SKM-1 (cell line): ENCODE measurements at regions not wholly inside any gene's neighbourhood (a gene's known extent, or its start where the extent isn't known, plus 50 kb on each side); places are given as distances from the start of the nearest gene placed in this dataset.
A peak's percentile ranks its signal among the peaks of the same experiment; 100 is the strongest.

ENCODE experiments used
- DNase-seq: peaks from one replicate; lab custom pipeline; 2025; ENCODE audit not compliant: unreplicated experiment; lab: John Stamatoyannopoulos, UW

DNA sequence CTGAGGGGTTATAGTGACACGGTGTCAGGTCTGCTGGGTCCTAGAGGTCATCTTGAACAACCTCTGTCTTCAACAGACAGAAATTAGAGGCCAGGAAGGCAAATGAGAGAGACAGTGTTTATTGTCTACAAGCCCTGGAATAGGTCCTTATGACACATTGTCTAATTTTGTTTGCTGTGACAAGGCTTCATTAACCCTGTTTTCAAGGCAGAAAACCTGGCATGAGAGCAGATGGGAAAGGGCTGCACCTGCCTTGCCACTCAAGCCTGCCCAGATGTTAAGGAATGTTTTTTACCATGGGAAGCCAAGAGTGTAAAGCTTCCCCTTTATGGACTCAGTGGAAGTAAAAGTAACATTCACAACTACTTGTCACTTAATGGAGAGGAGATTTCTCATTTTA is 275.3 kb downstream of the KCNS3 start:
- DNase-seq = no peak

DNA sequence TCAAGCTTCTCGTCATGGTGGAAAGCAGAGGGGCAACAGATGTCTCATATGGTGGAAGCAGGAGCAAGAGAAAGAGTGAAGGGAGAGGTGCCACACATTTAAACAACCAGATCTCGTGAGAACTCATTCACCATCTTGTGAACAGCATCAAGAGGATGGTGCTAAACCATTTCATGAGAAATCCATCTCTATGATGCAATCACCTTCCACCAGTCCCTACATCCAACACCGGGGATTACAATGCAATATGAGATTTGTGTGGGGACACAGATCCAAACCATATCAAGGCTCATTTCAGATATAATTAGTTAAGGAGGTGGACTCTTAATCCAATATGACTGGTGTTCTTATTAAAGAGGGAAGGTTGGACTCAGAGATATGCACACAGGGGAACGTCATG is 272.8 kb downstream of the KCNS3 start:
- no peak for DNase-seq

DNA sequence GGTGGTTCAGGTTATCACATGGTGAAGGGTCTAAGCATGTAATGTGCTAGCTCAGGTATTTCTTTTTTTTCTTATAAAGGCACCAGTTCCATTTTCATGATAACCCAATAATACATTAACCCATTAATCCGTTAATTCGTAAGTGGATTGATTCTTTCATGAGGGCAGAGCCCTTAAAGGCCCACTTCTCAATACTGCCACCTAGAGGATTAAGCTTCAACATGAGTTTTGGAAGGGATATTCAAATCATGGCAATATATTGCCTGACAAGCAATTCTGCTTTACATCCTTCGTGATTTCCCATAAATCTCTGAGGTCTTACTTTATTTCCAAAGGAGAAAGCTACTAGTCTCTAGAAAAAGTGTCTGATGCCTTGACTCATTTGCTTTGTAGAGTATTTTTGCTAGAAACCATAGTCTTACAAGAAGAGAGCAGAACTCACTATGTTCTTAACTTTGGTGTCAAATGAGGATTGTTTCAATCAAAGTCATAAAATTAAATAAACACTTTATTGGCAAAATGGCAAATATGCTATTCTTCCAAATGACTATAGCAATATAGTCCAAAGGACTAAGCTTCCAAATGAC is 271.3 kb downstream of the KCNS3 start:
- DNase-seq = peak; percentile 18

DNA sequence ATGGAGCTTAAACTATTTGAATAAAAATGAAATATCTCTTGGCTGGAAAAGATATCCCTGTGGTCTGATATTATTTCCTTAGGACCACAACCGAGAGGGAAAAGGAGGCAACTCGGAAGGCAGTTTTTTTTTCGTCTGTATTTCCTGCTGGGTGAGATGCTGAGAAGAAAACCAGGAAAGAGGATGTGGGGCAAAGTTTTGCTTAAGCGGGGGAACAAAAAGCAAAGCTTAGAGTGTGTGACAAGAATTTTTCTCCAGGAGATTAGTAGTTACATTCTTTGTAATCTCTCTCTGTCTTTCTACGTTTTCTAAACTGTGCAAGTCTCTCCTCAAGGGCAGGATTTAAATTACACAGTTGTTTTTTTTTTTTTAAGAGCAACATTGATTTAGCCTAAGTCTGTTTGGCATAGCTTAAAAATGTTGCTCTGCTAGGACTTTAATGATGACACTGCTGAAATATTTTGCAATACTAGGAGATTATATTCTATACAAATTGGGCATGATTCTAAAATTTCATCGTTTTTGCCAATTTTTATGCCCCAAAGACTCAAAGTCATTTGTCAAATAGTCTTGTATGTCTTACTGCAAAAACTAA is 258.5 kb downstream of the KCNS3 start:
- no peak for DNase-seq

DNA sequence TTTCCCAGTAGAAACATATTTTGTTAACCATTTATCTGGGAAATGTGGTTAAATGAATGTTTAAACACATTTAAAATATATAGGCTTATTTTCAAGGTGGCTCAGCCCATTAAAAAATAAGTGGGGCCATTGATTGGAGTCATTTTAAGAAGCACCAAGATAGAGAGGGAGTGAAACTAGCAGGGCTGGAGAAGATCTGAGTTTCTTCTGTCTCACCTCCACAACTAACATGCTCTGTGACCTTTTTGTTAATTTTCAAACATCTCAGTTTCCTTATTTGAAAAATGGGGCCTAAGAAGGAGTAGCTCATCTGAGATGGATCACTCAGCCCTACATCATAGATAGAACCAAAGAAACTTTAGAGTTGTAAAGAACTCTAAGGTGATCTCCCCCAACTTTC is 254.8 kb downstream of the KCNS3 start:
- no peak for DNase-seq

DNA sequence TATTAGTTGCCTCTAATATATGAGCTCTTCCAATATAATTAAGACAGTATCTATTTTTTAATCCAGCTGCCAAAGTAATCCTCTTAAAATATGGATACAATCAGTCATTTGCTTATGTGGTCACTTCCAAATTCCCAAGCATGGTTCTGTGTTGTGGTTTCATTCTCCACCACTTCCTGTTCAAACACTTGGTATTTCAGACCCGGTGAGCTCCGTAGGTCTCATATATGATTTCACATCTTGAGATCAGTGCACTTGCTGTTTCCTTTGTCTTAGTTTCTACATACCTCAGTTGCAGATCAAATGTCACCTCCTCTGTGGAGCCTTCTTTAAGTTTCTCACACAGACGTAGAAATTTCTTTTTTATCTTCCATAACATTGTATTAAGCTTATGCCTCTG is 254.2 kb downstream of the KCNS3 start:
- DNase-seq = peak; percentile 13

DNA sequence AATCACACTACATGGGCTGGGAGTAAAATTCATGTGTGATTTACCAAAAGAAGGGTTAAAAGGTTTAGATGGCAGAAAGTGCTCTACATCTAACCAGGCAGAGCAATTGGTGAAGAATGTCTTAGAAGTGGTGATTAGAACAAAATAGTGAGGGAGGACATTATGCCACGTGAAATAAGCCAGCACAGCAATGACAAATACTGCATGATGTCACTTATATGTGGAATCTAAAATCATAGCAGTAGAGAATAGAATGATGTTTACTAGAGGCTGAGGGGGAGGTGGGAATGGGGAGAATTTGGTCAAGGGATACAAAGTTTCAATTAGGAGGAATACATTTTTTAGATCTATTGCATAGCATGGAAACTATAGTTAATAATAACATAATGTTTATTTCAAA is 253.3 kb downstream of the KCNS3 start:
- no peak for DNase-seq

DNA sequence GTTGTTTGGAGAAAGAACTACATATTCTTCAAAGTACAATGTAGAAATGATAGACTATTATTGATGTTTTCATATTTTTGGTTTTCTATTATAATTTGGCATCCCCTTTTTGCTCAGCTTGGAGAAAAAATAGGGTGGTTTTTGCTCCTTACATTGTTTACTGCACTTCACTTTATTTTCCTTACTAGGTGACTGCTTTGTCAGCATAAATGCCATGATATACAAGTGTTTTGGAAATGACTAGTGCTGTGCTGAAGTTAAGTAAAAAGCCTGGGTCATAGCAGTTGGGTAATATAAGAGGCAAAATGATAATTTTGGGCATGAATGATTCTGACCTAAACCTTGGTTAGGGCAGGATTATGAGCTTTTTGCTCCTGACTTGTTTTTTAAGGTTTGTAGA is 250.9 kb downstream of the KCNS3 start:
- DNase-seq = no peak

DNA sequence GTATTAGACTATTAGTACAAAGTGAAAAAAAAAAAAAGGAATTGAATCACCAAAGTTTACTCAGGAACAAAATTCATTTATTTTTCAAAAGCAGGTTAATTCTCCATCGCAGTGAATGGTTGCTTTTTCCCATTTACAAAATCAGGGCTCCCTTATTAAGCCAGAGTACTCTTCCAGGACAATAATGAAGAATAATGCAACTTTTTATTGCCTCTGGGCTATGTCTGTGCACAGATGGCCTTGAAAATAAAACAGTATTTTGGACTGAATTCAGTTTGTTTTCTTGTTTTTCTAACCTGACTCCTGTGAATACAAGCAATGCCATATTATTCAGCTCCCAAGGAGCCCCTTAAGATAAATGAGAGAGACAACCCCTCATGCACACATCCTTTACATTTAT is 246.8 kb downstream of the KCNS3 start:
- DNase-seq = no peak

DNA sequence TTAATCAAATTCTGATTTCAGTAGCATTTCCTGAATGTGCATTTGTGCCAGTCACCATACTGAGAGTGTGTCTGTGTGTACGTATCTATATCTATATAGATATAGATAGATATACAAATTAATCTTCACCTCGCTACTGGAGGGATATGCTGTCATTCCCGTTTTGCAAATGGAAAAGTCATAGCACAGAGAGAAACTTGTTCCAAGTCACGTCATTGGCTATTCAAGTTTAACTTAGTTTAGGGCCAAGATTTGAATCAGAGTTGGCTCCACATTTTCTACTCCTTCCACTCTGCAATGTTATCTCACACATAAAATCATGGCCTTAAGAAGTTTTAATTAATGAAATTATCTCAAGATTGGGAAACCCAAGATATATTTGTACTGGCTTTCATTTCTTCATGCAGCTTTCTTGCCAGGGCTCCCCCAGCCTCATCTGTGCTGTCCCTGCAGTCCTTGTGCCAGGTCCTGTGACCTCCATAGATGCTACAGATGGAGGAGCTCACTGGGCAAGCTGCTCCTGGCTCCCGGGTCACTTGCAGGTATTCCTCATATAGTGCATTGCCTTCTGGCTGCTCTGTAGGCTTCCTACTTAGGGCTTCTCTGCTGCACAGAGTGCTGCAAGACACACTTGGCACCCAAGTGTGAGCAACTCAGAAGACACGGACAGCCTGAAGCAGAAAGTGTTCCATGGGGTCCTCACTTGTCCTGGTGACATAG is 245.8 kb downstream of the KCNS3 start:
- no peak for DNase-seq

DNA sequence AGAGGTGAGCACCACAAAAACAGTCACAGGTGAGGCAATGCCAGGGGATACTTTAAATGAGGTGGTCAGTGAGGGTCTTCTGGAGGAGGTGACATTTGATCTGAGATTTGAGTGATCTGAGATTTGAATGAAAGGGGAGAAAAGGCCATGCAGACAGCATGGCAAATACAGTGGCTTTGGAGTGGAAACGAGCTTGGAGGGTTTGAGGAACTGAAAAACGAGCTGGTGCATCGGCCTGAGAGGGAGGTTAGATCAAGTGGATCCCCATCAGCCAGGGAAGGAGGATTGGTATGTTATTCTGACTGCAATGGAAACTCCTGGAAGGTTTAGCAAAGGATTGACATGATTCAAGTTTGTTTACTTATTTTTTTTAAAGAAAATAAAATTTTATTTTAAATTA is 245.1 kb downstream of the KCNS3 start:
- no peak for DNase-seq

DNA sequence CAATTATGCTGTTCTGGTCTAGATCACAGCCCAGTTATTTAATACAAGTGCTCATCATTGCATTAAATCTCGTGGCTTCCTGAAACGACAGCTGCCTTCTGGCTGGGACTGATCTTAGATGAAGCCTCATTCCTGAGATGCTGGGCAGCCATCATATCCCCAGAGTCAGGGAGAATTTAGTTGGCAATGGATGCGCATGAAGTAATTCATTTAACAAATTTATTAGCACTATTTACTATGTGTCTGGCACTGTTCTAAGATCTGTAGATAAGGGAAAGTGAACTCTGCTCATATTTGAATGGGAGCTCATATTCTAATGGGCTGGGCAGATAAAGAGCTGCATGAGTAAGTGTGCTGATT is 244.7 kb downstream of the KCNS3 start:
- no peak for DNase-seq

DNA sequence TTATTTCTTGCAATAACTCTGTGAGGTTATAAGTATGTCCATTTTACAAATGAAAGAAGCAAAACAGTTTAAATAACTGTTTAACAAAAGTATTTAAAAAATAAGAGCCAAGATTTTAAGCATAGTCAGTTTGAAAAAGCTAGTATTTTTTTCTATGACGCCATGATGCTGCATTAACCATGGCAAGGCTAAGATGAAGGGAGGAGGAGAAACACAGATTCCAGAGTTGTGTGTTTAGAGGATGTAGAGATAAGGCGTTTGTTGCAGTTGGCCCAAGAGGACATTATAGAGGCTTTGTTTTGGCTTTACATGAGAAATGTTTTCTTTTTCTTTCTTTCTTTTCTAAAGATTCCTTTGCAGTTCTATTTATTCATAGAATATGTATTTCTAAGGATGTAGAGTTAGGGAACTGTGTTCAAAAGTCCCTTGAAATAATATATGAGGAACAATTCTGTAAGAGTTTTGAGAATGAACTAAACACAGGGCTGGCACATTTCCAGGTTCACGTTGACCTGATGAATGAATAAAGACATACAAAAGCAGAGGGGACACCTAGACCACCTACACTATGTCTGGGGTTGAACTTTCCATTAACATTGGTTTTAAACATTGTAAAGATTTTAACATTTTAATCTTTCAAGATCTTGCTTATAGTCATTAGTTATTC is 244.2 kb downstream of the KCNS3 start:
- no peak for DNase-seq

DNA sequence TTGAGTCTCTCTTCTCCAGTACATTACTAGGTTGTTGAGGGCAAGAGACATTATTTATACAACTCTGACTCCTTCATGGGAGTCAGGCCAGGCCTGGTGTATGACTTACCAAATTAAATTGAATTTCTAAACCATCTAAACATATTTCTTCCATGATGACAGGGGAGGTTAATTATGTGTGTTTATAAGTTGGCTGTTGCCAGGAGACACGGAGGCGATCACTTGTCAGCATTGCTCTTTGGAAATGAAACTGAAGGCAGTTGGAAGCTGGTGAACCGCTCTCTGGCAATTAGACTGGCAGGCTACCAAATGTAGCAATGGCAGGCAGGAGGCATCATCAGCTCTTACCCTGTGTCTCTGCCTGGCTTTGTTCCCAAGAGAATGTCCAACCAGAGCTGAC is 241.4 kb downstream of the KCNS3 start:
- DNase-seq = no peak

DNA sequence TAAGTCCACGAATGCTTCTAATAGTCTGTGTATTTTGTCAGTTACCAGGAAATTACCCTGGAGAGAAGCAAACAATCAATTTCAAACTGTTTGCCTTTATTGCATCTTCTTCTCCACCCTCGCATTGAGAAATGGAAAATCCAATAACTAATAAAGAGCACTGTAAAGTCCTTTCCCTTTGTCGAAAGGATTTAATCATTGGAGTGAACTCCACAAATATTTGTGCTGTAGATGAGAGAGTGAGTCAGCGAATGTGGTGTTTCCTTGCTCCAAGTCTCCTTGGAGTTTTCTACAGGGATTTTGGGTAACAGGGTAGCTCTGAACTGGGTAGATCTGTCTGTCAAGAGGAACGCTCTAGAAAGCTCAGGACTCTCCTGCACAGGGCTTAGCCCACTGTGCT is 240.2 kb downstream of the KCNS3 start:
- DNase-seq = no peak

DNA sequence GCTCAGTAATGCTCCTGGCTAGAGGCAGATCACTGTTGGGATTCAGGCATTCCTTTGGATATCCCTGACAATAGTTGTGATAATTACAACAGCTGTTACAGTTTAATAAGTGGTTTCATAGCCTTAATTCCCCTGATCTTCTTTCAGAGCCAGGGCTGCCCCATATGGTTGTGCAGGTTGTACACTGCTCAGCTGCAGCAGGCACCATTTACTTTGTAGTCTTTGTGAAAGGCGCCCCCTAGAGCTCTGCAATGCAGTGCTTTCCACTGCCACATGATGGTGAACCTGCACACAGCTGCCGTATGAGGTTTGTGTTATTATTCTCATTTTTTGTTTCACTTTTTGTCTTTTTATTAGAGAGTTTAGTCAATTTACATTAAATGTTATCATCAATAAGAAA is 239.1 kb downstream of the KCNS3 start:
- DNase-seq = peak; percentile 22

DNA sequence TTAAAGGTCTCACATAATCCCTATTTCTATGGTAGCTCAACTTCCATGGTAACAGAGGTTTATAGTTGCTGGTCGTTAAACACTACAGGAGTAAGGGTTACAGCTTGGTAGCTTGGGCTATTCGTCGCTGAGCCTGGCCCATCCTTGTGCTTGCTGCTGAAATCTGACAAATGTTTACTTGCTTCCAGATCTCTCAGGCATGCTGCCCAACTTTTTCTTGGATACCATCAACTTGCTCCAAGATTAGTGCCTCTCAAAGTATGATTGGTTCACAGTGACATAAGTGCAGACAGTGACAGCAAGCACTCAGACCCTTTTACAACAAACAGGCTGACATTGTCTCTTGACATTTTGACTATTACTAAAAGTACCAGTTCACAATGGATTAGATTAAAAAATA is 231.8 kb downstream of the KCNS3 start:
- DNase-seq = no peak

DNA sequence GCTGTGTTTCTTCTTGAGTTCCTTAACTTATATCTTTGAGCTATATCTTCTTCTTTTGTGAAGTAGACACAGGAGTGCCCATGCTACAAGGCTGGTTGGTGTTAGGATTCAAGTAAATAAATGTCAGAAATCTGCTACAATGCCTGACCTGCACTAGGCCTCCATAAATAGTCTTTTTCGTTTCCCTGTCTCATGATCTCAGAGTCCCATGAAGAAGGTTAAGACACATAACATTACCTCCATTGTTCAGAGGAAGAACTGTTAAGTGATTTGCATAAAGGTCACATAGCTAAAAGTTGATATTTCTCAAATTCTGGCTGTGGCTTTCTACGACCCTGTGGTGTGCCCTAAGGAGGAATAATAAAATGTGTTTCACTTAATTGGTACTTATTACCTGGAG is 228.4 kb downstream of the KCNS3 start:
- DNase-seq = no peak

DNA sequence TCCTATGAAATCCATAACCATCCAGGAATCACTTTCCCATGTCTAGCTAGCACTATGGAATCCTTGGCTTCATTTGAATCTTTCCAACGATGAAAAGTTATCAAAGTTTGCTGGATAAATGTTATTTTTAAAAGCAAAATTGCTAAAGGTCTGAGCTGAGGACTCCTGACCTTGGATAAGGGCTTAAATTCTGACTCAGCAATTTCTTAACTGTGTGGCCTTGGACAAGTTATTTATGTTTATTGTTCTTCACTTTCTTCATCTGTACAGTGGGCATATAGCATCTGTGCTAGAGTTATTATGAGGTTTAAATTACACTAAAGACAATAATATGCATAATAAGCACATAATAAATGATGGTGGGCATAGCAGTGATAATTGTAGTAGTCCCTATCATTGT is 227.5 kb downstream of the KCNS3 start:
- DNase-seq = no peak

DNA sequence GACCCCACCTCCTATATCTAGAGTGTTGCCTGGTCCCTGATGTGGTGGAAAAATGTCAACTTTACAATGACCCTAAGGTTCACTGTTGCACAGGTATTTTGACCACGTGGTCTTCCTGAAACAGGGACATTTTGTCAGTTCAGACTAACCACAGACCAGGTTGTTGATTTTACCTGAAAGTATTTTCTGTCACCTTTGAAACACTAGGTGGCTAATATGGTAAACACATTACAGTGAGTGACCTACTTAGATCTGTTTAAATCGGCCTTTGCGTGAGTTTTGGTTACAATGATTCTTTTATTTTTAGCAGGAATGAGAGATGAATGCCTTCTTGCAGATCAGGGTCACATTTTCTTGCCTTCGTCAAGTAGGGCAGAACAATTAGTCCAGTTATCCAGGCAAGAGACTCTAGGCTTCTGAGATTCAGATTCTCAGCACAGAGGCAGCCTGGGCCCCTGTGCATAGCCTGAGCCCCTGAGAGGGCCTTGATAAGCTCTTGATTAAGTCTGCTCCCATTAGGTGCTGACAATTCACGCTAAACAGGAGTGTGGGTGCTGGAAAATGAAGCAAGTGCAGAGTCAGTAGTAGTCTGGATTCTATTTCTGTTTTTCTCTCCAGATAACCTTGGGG is 226.2 kb downstream of the KCNS3 start:
- DNase-seq = no peak

DNA sequence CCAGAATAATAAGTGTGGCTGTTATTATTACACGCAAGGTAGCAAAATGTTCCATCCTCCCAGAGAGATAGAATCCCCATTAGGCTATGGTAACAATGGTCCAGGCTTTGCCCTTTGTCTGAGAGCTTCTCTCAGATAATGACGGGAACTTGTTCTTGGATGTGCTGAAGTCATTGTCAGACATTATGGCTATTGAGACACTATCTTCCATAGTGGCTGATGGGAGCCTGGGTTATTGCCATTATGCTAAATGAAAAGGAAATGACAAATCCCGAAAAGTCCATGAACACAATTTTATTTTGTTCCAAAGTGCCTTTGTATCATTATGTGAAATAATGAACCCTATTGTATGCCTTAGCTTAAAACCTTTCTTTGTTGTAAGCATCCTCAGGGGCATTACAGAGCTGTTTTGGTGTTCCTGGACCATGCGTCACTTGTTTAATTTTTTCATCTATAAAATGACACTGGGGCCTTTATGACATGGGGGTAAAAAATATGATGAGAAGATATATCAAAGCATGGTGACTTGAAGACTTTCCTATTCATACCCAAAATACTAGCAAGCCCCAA is 218.5 kb downstream of the KCNS3 start:
- DNase-seq = no peak

DNA sequence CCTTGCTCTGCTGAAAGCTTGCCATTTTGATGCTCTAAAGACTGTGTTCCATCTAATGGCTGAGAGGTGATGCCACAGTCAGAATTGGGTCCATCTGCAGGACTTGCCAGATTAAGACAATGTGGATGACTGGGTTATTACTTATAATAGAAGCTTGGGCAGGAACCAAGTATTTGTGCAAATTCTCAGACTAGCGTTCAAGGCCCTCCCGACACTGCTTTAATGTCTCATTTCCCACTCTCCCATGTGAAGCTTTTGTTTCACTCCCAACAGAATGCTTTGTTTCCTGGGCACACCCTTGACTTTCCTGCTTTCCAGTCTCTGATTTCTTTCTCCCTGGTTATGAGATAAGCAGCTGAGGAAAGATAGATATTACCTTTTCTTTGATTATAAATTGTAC is 215.8 kb downstream of the KCNS3 start:
- no peak for DNase-seq
